HG03039 (cell line): ENCODE measurements at regions not wholly inside any gene's neighbourhood (a gene's known extent, or its start where the extent isn't known, plus 50 kb on each side); places are given as distances from the start of the nearest gene placed in this dataset.
"Not testable (repeated sequence)": the region's sequence is repeated elsewhere in the genome, so short reads cannot be mapped to it uniquely, and the experiment has no call there.

ENCODE experiments used
- ATAC-seq: cut with Tn5 transposase; IDR thresholded peaks from one replicate; pipeline ENCODE4 v1.9.1; 2021; ENCODE audit warnings: mild to moderate bottlenecking, moderate library complexity; ENCODE audit not compliant: unreplicated experiment

GRCh38 chr4:142897518-142897917, 51.4 kb upstream of the INPP4B start:
- not testable (repeated sequence) for ATAC-seq

- ATAC-seq, result no peak
Observed at GRCh38 chr4:142900622-142901021, 54.5 kb upstream of the INPP4B start.

GRCh38 chr4:142901166-142901662, 55.1 kb upstream of the INPP4B start:
- ATAC-seq, result no peak

GRCh38 chr4:142903617-142904016, 57.5 kb upstream of the INPP4B start:
- ATAC-seq, result not testable (repeated sequence)

GRCh38 chr4:142909908-142910307, 63.8 kb upstream of the INPP4B start:
- ATAC-seq, result no peak

- ATAC-seq, result no peak
Observed at GRCh38 chr4:142913034-142913433, 66.9 kb upstream of the INPP4B start.

- no peak for ATAC-seq
Observed at GRCh38 chr4:142913461-142914030, 67.4 kb upstream of the INPP4B start.

- no peak for ATAC-seq
Observed at GRCh38 chr4:142917678-142918077, 71.6 kb upstream of the INPP4B start.

GRCh38 chr4:142922720-142923119, 76.6 kb upstream of the INPP4B start:
- ATAC-seq, result no peak

- no peak for ATAC-seq
Observed at GRCh38 chr4:142923619-142924018, 77.5 kb upstream of the INPP4B start.

- no peak for ATAC-seq
Observed at GRCh38 chr4:142925161-142925560, 79.1 kb upstream of the INPP4B start.

- no peak for ATAC-seq
Observed at GRCh38 chr4:142927721-142928120, 81.6 kb upstream of the INPP4B start.

GRCh38 chr4:142929526-142929925, 83.4 kb upstream of the INPP4B start:
- ATAC-seq, result no peak

GRCh38 chr4:142933207-142933606, 87.1 kb upstream of the INPP4B start:
- ATAC-seq, result no peak

- no peak for ATAC-seq
Observed at GRCh38 chr4:142940425-142941330, 94.6 kb upstream of the INPP4B start.

- no peak for ATAC-seq
Observed at GRCh38 chr4:142944565-142944964, 98.5 kb upstream of the INPP4B start.

GRCh38 chr4:142952821-142953580, 106.9 kb upstream of the INPP4B start:
- no peak for ATAC-seq

- no peak for ATAC-seq
Observed at GRCh38 chr4:142954415-142954814, 108.3 kb upstream of the INPP4B start.

GRCh38 chr4:142955501-142955900, 109.4 kb upstream of the INPP4B start:
- no peak for ATAC-seq

- no peak for ATAC-seq
Observed at GRCh38 chr4:142959173-142959572, 113.1 kb upstream of the INPP4B start.

GRCh38 chr4:142960126-142960525, 114.0 kb upstream of the INPP4B start:
- ATAC-seq, result no peak
